NCI-H2029 (cell line): ENCODE measurements at regions not wholly inside any gene's neighbourhood (a gene's known extent, or its start where the extent isn't known, plus 50 kb on each side); places are given as distances from the start of the nearest gene placed in this dataset.
"Not testable (repeated sequence)": the region's sequence is repeated elsewhere in the genome, so short reads cannot be mapped to it uniquely, and the experiment has no call there.

Experiments used
- DNase-seq: peaks from one replicate; lab custom pipeline; 2025; lab: John Stamatoyannopoulos, UW

DNA sequence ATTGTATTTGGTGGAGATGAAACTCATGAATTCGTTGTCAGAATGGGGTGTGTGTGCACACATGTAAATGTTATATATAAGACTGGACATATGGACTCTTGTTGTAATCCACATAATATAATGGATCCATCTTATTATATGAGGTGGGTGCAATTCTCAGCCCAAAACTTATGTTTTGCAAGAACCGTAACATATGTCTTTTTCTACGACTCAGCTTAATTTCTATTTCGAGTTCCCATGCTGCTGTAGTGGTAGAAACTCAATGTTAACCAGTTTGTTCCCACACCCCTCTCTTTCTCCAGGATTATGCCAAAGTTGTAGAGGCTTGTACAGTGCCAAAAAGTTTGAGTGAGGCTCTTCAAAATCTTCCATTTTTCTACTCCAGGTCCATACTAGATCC lies 112.5 kb upstream of the SPOPL start:
- DNase-seq, result no peak

DNA sequence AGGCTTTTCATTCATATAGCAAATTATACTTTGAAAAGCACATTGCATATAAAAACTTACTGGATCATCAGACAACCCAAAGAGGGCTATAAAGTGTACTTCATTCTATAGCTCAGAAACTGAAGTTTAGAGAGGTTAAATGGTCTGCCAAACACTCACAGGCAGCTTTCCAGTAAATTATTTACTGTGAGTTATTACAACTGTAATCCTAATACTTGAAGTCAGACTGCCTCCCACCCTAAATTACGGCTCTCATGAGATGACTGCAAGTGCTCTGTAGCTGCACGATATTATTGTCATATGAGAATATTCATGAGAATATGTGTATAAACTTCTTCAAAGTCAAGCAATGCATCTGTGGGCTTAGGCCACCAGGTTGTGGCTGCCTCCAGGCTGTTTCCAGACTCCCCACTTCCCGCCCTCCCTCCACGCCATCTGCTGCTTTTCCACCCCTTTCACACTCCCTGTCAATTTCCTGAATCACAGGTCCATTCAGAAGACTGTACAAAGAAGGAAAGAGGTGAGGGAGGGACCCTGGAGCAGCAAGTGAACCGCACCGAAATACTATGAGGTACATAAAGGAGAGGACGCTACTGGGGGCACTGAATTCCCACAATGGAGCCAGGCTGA lies 111.1 kb upstream of the SPOPL start:
- DNase-seq, result no peak

DNA sequence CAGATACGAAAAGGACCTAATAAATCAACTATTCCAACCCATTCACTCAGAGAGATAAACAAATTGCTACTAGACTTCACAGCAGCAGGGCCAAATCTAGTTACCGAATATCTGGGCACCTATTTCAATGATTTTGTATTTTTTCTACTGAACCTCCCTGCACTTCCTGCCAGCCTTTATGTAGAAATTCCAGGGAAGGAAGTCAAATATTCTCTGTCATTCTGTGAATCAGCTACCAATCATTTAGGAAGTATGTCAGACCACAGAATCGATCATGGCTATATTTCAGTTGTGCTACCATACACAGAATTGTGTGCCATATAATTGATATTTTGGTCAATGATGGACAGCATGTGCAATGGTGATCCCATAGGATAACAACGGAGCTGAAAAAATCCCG lies 109.6 kb upstream of the SPOPL start:
- no peak for DNase-seq

DNA sequence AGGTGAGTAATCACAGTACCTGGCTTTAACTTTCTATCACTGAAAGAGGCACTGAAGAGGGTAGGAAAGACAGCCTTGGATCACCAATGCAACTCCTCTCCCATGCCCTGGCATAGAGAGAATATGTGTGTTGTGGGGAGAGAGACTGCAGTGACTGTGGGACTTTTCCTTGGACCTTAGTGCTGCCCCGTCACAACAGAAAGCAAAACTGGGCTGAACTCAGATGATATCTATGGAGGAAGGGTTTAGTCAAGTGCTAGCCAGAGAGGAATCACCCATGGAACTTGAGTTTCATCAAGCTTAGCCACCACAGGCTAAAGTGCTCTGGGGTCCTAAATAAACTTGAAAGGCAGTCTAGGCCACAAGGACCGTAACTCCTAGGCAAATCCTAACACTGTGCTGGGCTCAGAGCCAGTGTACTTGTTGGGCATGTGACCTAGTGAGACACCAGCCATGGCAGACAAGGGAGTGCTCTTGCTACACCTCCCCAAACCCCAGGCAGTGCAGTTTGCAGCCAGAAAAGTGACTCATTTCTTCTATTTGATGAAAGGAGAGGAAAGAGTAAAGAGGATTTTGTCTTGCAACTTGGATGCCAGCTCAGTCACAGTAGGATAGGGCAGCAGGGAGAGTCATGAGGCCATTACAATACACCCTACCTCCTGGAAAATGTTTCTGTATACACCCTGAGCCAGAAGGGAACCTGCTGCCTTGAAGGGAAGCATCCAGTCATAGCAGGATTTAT lies 105.8 kb upstream of the SPOPL start:
- DNase-seq, result no peak

DNA sequence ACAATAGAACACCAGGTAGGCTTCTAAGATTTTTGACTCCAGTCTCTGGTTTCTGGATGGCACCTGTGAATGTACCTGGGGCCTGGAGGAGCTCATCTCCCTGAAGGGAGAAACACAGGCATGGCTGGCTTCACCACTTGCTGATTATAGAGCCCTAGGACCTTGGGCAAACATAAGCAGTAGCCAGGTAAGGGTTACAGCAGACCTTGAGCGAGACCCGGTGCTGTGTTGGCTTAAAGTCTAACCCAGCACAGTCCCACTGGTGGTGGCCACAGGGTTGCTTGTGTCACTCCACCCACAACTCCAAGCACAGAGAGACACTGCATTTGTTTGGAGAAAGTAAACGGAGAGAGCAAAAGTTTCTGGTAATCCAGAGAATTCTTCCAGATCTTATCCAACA lies 104.7 kb upstream of the SPOPL start:
- no peak for DNase-seq

DNA sequence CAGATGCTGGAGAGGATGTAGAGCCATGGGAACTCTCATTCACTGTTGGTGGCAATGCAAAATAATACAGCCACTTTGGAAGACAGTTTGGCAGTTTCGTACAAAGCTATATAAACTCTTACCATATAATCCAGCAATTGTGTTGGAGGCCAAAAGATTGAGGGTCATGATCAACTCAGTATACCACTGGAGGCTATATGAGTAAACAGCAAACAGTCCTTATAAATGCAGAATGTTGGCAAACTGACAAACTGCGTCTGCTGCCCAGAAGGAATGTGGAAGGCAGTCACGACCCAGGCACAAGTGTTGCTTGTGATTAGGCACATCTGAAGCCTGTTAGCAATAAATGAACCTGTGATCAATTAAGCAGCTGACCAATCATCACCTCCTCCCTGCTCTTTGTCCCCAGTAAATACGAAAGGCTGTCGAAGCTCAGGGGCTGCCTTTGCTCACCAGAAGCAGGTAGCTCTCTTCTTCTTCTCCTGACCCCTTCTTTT lies 98.1 kb upstream of the SPOPL start:
- DNase-seq, result no peak

DNA sequence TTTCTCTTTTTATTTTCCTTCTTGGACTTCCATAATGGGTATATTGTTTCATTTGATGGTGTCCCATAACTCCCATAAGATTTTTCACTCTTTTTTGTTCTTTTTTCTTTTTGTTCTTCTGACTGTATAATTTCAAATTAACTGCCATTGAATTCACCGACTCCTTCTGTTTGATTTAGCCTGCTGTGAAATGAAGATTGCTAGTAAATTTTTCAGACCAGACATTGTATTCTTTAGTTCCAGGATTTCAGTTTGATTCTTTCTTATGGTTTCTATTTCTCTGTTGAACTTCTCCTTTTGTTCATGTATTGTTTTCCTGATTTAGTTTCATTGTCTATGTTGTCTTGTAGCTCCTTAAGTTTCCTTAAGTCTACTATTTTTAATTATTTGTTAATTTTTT lies 87.6 kb upstream of the SPOPL start:
- no peak for DNase-seq

DNA sequence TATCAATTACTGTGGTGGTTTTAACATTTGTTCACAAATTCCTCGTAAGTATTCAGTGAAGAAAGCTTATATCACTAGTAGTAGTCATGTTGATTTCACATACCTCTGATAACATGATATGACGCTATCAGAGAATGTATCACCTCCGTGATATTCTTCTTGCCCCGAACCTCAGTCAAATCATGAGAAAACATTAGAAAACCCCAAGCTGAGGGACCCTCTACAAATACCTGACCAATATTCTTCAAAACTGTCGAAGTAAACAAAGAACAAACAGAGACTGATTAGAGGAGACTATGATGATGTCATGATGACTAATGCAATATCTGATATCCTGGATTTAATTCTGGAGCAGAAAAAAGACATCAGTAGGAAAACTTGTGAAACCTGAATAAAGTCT lies 85.6 kb upstream of the SPOPL start:
- no peak for DNase-seq

DNA sequence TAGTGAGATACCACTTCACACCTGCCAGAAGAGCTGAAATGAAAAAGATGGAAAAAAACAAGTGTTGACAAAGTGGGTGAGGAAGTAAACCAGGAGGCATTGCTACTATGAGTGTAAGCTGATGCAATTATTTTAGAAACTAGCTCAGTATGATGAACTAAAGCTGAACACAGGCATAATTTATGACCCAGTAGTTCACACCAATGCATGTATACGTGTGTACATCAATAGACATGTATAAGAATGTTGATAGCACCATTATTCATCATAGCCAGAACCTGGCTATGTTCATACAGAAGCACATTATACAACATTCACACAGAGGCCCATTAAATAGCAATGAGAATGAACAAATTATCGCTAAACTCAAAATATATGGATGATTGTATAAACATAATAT lies 83.1 kb upstream of the SPOPL start:
- DNase-seq, result no peak

DNA sequence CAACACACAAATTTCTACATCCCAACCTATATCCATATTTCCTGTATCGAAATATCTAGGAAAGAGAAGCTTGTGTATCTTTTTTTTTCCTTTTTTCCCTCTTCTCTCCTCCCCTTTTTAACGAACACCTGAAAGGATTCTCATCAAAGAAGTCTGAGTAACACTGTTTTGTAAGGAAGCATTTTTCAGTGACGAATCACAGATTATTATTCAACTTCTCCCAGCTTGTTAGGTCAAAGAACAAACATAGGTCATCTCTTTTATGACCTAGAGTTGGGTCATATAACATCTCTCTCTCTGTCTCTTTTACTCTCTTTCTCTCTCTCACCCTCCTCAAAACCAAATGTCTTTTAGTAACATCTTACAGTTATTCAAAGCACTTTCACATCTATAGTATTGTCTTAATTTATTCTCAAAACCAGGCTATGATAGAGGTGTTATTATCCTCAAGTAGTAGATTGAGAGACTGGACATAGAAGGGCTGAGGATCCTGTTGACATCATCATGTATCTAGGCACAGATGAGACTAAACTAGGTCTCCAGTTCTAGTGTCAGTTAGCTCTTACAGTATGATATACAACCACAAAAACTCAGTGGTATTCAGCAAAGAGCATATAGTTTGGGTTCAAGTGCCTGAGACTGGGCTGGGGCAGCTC lies 80.1 kb upstream of the SPOPL start:
- DNase-seq, result no peak

DNA sequence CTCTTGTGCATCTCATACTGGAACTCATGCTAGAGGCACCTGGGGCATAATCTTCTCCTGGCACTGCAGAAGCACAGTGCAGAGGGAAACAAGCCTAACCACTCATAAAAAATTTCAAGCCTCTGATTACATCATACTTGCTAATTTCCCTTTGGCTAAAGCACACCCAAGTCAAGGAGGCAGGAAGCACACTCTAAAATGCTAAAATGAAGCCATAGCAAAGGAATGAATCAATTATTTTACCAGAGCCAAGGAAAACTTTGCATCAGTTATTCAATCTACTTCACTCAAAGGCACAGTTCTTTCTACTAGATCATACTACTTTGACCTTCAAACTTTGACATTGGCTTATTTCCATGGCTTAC lies 79.6 kb upstream of the SPOPL start:
- DNase-seq, result peak; percentile 32

DNA sequence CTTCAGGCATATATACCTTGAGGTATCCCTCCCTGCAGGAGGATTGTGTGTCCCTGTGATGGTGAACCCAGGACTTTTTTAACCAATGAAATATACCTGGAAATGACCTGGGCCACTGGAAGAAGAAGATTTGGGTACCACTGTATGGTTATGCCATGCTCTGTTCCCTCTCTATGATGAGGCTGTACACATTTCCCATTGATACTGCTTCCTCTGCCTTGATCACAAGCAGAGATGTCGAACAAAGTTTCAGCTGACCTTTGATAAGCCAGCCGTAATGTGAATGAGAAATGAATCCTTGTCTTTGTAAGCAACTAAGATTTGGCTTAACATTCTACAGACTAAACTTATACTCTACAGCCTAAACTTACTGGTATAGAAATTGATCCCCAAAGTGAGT lies 78.4 kb upstream of the SPOPL start:
- DNase-seq, result no peak

DNA sequence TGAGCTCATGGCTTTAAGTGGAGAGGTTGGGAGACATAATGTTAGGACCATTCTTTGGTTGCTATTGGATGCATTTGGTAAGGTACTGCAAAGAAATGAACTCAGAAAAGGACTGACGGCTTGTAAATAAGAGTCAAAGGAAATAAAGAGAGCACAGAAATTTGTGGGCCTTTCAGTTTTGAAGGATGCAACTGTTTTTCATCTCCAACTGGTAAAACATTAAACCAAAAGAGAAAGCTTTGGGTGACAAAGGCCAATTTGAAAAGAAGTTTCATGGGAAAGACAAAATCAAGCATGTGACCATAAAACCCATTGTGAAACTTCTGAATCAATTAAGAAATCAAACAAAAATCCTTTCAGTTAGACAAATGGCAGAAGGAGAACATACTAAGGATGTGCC lies 77.8 kb upstream of the SPOPL start:
- DNase-seq, result no peak

DNA sequence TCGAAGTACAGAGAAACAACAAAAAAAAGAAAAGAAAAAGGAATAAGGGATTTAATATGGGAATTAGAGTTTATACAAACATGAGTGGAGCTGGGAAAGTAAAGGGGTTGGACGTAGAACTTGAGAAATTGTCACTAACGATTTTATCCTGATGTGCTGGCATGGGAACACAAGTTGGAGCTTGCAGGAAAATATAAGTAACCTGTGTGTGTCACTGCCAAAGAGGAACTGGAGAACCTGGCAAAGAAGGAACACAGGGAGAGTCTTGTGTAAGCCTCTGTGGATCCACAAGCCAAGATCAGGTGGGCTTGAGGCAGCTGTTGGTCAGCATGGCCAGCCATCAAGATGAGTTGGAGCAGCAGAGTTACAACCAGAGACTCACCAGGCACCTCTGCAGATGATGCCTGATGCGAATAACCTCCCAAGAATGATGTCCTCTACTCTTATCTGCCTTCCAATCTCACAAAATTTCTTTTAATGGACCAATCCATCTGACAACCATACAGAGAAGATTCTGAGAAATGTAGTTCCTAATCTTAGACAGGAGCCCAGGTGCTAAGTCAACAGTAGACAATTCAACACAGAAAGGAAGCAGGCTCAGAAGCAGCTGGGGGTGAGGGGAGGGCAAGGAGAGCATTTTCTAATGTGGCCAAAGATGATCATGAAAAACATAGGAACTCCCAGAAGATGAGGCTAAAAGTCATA lies 77.0 kb upstream of the SPOPL start:
- no peak for DNase-seq

DNA sequence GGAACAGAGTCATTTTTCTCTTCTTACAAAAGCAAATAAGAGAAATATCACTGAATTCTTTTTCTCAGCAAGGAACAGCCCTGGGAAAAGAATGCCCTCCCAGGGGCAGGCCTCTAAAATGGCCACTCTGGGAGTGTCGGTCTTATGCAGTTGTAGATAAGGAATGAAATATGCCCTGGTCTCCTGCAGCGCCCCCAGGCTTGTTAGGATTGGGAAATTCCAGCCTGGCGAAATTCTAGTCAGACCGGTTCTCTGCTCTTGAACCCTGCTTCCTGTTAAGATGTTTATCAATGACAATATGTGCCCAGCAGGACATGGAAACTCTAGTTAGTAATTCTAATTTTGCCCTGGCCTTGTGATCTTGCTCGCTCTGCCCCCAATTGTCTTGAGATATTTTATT lies 75.5 kb upstream of the SPOPL start:
- not testable (repeated sequence) for DNase-seq

DNA sequence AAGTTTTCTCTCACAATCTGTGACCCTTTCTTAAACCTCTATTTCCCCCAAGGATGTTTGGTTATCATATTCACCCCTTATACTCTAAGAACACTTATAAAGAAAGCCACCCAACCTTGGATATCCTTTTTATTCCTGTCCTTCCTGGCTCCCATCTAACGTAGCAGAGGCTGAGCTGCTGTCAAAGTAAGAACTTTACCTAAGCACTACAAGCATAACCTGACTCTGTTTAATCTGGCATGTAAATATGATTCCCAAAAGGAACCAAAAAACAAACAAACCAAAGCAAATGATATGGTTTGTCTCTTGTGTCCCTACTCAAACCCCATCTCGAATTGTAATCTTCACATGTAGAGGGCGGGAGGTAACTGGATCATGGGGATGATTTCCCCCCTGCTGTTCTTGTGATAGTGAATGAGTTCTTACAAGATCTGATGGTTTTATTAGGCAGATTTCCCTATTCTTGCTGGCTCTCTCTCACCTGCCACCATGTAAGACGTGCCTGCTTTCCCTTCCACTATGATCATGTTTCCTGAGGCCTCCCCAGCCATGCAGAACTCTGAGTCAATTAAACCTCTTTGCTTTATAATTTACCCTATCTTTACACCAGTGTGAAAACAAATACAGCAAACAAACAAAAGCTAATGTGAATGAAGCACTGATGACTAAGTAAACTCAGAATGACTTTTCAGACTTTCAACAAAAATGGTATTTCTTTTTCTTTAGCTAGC lies 72.7 kb upstream of the SPOPL start:
- DNase-seq, result no peak

DNA sequence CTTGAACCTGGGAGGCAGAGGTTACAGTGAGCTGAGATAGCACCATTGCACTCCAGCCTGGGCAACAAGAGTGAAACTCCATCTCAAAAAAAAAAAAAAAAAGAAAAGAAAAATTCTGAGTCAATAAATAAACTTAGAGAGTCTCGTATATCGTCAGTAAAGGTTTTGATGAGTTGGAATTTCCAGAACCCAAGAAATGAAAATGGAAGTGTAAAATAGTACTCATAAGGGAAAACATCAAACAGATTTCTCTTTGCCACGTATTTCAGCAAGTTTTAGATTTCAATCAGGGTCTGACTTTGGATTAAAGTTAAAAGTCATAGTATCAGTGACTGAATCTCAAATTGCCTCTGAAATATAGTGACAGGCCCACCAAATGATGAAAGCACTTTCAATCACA lies 71.4 kb upstream of the SPOPL start:
- no peak for DNase-seq

DNA sequence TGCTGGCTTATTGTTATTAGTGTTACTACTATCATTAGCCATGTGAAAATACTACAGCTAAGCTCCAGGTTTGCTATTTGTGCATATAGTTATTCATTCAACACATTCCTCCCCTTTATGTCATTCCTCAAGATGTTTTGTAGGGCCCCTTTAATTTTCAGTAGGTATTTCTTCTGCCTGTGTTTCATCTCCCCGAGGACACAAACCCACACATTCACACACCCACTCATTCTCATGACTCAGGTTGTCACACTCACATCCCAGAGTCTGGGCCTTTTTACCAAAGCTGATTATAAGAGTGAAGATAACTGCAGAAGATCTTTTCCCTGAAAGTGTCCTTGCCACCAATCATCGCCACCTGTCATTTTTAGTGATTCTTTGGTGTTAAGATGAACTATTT lies 68.6 kb upstream of the SPOPL start:
- DNase-seq, result no peak

DNA sequence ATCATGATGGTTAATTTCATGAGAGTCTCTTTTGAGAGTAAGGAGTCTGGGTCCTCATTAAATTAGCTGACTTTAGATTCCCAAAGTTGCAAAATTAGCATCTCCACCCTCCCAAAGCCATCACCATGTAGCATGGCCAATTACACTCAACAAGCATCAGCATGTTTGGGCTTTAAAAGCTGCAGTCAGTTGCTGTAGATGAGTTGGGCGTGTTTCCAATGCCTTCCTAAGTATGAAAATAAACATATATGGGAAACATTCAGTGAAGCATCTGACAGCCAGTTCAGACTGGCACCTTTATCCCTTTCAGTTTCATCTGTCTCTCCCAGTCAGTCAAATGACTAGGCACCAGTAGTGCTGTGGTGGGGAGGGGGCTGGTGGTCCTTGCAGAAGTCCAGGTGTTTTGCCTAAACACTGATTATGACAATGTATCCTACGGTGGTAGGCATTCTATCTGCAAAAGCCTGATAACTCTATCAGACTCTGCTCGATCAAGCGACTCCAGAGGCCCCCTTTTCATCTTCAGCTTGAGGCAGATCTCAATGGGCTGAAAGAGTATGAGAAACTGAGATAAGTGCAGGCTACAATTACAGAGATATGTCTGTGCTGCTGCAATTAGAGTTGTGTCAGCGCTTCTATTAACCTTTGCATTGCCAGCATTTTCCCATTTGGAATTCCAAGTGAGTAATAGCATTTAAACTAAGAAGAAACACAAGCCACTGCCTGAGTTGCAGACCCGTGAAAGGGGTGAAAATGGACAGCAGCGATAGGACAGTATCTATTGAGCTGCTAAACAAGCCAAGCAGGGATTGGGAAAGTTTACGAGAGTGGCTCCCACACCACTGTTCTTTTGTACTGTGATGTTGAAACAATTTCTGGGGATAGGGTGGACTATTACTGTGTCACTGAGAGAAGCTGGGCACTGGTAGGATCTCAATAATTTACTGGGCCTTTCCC lies 67.3 kb upstream of the SPOPL start:
- no peak for DNase-seq

DNA sequence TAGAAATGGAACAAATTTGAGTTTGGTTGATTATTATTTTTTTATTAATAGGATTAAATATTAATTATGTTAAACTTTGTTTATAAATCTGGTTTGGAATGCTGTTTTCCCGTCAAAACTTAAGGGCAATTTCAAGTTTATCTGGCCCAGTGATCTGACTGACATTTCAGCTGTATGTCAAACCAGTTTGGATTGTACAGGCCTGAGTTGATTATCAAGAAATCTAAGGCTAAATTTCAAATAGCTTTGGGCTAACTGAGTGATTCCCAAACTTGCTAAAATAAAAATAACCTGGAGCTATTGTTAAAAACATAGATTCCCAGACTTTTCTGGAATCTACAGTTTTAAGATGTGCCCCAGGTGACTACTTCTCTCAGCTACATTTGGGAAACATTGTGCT lies 65.9 kb upstream of the SPOPL start:
- DNase-seq, result no peak

DNA sequence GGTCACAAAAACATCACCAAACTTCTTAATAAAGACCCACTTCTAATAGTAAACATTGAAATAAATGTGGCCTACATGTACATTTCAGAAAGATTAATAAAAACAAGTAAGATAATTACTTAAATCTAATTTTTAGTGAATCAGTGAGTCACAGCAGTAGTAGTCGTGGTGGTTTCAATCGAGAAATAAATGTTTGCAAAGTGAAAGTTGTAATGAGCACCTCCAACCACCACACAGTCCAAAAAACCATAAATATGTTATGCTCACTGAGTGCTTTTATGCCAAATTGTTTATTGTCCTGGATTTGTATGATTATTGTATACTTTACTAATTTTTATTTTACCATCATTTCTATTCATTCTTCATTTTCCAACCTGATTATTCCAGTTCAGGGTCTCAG lies 61.8 kb upstream of the SPOPL start:
- DNase-seq, result no peak
